CD4-positive, alpha-beta T cell treated with Interleukin-15 for 4 hours (primary cell): ENCODE measurements at regions not wholly inside any gene's neighbourhood (a gene's known extent, or its start where the extent isn't known, plus 50 kb on each side); places are given as distances from the start of the nearest gene placed in this dataset.
"Not testable (repeated sequence)": the region's sequence is repeated elsewhere in the genome, so short reads cannot be mapped to it uniquely, and the experiment has no call there.

Experiments used
- DNase-seq: peaks from one replicate; pipeline ENCODE4 v3.0.0-alpha.2; 2020; ENCODE audit warnings: low spot score

GRCh38 chr14:22190411-22191191 lies 398.4 kb downstream of the DAD1 start:
- no peak for DNase-seq

GRCh38 chr14:22189881-22190280 lies 399.1 kb downstream of the DAD1 start:
- no peak for DNase-seq

GRCh38 chr14:22188318-22188717 lies 400.7 kb downstream of the DAD1 start:
- no peak for DNase-seq

- no peak for DNase-seq
Observed at GRCh38 chr14:22185789-22186188, 403.2 kb downstream of the DAD1 start.

GRCh38 chr14:22185191-22185590 lies 403.8 kb downstream of the DAD1 start:
- no peak for DNase-seq

- no peak for DNase-seq
Observed at GRCh38 chr14:22184830-22185168, 404.2 kb downstream of the DAD1 start.

GRCh38 chr14:22184157-22184829 lies 404.7 kb downstream of the DAD1 start:
- no peak for DNase-seq

GRCh38 chr14:22180045-22180444 lies 409.0 kb downstream of the DAD1 start:
- no peak for DNase-seq

- no peak for DNase-seq
Observed at GRCh38 chr14:22179190-22179589, 409.8 kb downstream of the DAD1 start.

- DNase-seq, result no peak
Observed at GRCh38 chr14:22178333-22178839, 410.6 kb downstream of the DAD1 start.

- DNase-seq, result peak; percentile 14
Observed at GRCh38 chr14:22177870-22178269, 411.2 kb downstream of the DAD1 start.

- DNase-seq, result no peak
Observed at GRCh38 chr14:22176957-22177356, 412.1 kb downstream of the DAD1 start.

- not testable (repeated sequence) for DNase-seq
Observed at GRCh38 chr14:22175278-22175558, 413.8 kb downstream of the DAD1 start.

- DNase-seq, result no peak
Observed at GRCh38 chr14:22174412-22175277, 414.4 kb downstream of the DAD1 start.

GRCh38 chr14:22168092-22168955 lies 420.7 kb downstream of the DAD1 start:
- no peak for DNase-seq

- DNase-seq, result no peak
Observed at GRCh38 chr14:22164616-22165015, 424.4 kb downstream of the DAD1 start.

GRCh38 chr14:22163051-22163450 lies 426.0 kb downstream of the DAD1 start:
- DNase-seq, result peak; percentile 19

GRCh38 chr14:22159957-22160356 lies 429.1 kb downstream of the DAD1 start:
- no peak for DNase-seq

- DNase-seq, result no peak
Observed at GRCh38 chr14:22159099-22159498, 429.9 kb downstream of the DAD1 start.

- no peak for DNase-seq
Observed at GRCh38 chr14:22158560-22158959, 430.5 kb downstream of the DAD1 start.

GRCh38 chr14:22155571-22155970 lies 433.5 kb downstream of the DAD1 start:
- no peak for DNase-seq

- no peak for DNase-seq
Observed at GRCh38 chr14:22152903-22153302, 436.1 kb downstream of the DAD1 start.
